ENCODE measurements at regions not wholly inside any gene's neighbourhood (a gene's known extent, or its start where the extent isn't known, plus 50 kb on each side); places are given as distances from the start of the nearest gene placed in this dataset.

DNA sequence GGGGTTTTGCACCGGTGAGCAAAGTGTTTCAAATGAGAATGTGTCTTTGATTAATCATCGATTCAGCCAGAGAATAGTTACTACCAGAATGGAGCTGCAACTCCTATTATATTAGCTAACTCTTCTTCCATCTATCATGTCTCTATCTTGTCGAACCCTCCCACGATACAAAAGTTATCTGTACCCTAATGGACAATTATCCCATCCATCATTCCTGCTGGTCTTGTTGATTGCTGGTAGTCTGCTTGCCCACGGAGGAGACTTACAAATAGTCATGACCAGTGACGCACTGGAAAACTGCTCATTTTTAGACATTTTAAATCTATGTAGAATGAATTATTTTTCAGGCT lies 67.5 kb downstream of the RTL9 start:
- TF ChIP-seq FOXA2 (IDR thresholded peaks at IDR 0.05) (no peak), YY1 (IDR thresholded peaks at IDR 0.05) (no peak), HNF4A (conservative IDR thresholded peaks at IDR 0.05) (no peak)

DNA sequence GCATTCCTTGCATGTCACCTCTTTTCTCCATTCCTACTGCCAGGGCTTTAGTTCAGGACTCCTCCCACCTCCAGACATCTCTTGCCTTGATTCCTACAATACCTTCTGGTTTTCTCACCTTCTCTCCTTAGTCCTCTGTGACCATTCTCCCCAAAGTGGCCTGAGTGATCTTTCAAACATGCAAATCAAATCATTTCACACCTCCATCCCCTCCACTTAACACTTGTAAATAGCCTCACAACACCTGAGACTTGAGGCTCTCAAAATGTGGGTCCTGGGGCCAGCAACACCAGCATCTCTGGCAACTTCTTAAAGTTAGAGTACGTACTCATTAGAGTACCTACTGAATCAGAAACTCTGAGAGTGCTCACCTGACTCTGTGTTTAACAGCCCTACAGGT lies 68.4 kb downstream of the RTL9 start:
- WGBS, result 97% methylated on average over 1 of the region's 1 CpG
- no peaks in the 10 kb centered on the region for H3K9me3 ChIP-seq (ENCODE audit: control insufficient read depth in 4 of 4, low read length in 3 of 4)
- no peak overlapping the region for H3K9ac ChIP-seq (ENCODE audit: low read depth in 1 of 2, low read length in 2 of 2)
- no peak overlapping the region for H3K4me3 ChIP-seq (ENCODE audit: low read depth in 1 of 3, low read length in 3 of 3)
- no peak for DNase-seq (ENCODE audit: low spot score)
- TF ChIP-seq, protein P1, sequence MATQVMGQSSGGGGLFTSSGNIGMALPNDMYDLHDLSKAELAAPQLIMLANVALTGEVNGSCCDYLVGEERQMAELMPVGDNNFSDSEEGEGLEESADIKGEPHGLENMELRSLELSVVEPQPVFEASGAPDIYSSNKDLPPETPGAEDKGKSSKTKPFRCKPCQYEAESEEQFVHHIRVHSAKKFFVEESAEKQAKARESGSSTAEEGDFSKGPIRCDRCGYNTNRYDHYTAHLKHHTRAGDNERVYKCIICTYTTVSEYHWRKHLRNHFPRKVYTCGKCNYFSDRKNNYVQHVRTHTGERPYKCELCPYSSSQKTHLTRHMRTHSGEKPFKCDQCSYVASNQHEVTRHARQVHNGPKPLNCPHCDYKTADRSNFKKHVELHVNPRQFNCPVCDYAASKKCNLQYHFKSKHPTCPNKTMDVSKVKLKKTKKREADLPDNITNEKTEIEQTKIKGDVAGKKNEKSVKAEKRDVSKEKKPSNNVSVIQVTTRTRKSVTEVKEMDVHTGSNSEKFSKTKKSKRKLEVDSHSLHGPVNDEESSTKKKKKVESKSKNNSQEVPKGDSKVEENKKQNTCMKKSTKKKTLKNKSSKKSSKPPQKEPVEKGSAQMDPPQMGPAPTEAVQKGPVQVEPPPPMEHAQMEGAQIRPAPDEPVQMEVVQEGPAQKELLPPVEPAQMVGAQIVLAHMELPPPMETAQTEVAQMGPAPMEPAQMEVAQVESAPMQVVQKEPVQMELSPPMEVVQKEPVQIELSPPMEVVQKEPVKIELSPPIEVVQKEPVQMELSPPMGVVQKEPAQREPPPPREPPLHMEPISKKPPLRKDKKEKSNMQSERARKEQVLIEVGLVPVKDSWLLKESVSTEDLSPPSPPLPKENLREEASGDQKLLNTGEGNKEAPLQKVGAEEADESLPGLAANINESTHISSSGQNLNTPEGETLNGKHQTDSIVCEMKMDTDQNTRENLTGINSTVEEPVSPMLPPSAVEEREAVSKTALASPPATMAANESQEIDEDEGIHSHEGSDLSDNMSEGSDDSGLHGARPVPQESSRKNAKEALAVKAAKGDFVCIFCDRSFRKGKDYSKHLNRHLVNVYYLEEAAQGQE (IDR thresholded peaks at IDR 0.05), result no peak
- TF ChIP-seq RAD21 (IDR thresholded peaks at IDR 0.05) (no peak), HNF4G (IDR thresholded peaks at IDR 0.05) (no peak), EGR1 (IDR thresholded peaks at IDR 0.05; ENCODE audit: low read depth in 2 of 2) (no peak), FOXA1 (IDR thresholded peaks at IDR 0.05) (no peak), NR2F2 (IDR thresholded peaks at IDR 0.05) (no peak), HNF4A (conservative IDR thresholded peaks at IDR 0.05) (no peak), YY1 (IDR thresholded peaks at IDR 0.05) (no peak), FOXA2 (IDR thresholded peaks at IDR 0.05) (no peak)
- TF ChIP-seq, protein P2, sequence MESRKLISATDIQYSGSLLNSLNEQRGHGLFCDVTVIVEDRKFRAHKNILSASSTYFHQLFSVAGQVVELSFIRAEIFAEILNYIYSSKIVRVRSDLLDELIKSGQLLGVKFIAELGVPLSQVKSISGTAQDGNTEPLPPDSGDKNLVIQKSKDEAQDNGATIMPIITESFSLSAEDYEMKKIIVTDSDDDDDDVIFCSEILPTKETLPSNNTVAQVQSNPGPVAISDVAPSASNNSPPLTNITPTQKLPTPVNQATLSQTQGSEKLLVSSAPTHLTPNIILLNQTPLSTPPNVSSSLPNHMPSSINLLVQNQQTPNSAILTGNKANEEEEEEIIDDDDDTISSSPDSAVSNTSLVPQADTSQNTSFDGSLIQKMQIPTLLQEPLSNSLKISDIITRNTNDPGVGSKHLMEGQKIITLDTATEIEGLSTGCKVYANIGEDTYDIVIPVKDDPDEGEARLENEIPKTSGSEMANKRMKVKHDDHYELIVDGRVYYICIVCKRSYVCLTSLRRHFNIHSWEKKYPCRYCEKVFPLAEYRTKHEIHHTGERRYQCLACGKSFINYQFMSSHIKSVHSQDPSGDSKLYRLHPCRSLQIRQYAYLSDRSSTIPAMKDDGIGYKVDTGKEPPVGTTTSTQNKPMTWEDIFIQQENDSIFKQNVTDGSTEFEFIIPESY (IDR thresholded peaks at IDR 0.05), result no peak
- TF ChIP-seq, protein P3, sequence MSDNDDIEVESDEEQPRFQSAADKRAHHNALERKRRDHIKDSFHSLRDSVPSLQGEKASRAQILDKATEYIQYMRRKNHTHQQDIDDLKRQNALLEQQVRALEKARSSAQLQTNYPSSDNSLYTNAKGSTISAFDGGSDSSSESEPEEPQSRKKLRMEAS (IDR thresholded peaks at IDR 0.05), result no peak
- H3K27me3 ChIP-seq (ENCODE audit: control insufficient read depth in 4 of 4, insufficient read depth in 4 of 4, low read length in 3 of 4), result no peaks in the 10 kb centered on the region
- H3K36me3 ChIP-seq (ENCODE audit: control insufficient read depth in 4 of 4, insufficient read depth in 3 of 4, low read depth in 1 of 4, low read length in 3 of 4), result no peaks in the 10 kb centered on the region
- H3K27ac ChIP-seq (ENCODE audit: low read depth in 1 of 2, low read length in 2 of 2), result no peak overlapping the region
- H3K4me1 ChIP-seq (ENCODE audit: control insufficient read depth in 4 of 4, insufficient read depth in 4 of 4, low read length in 3 of 4), result peaks cover 1 to 12% (median 7%) of the 10 kb centered on the region in 4 donors

More for the DNA sequence above, 67.5 kb downstream of the RTL9 start:
- H3K4me1 ChIP-seq (ENCODE audit: control insufficient read depth in 4 of 4, insufficient read depth in 4 of 4, low read length in 3 of 4), result peaks cover 1 to 22% (median 14%) of the 10 kb centered on the region in 4 donors
- no peak overlapping the region for H3K27ac ChIP-seq (ENCODE audit: low read depth in 1 of 2, low read length in 2 of 2)
- 94% methylated on average over 6 of the region's 6 CpGs for WGBS
- H3K9me3 ChIP-seq (ENCODE audit: control insufficient read depth in 4 of 4, low read length in 3 of 4), result no peaks in the 10 kb centered on the region
- H3K4me3 ChIP-seq (ENCODE audit: low read depth in 1 of 3, low read length in 3 of 3), result no peak overlapping the region
- H3K9ac ChIP-seq (ENCODE audit: low read depth in 1 of 2, low read length in 2 of 2), result no peak overlapping the region
- no peaks in the 10 kb centered on the region for H3K27me3 ChIP-seq (ENCODE audit: control insufficient read depth in 4 of 4, insufficient read depth in 4 of 4, low read length in 3 of 4)
- H3K36me3 ChIP-seq (ENCODE audit: control insufficient read depth in 4 of 4, insufficient read depth in 3 of 4, low read depth in 1 of 4, low read length in 3 of 4), result no peaks in the 10 kb centered on the region
- no peak for DNase-seq (ENCODE audit: low spot score)

DNA sequence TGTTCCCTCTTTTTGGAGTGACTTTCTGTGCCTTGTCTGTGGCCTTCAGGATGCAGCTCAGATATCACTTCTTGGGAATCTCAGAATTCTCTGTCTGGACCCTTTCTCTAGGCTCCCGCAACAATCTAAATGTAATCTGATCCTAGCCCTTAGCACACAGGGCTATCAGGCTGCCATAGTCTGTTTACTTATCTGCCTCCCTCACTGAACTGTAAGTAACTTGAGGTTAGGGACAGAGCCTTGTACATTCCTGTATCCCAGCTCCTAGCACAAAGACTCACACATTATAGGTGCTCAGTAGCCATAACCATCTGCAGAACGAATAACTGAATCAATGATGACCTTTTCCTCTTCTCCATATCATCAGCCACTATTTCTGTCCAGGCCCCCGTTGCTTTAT lies 69.5 kb downstream of the RTL9 start:
- Histone ChIP-seq H3K9me3 (ENCODE audit: control insufficient read depth in 4 of 4, low read length in 3 of 4) (no peaks in the 10 kb centered on the region), H3K4me1 (ENCODE audit: control insufficient read depth in 4 of 4, insufficient read depth in 4 of 4, low read length in 3 of 4) (peaks cover 0 to 3% (median under 1%) of the 10 kb centered on the region in 4 donors), H3K36me3 (ENCODE audit: control insufficient read depth in 4 of 4, insufficient read depth in 3 of 4, low read depth in 1 of 4, low read length in 3 of 4) (no peaks in the 10 kb centered on the region), H3K27me3 (ENCODE audit: control insufficient read depth in 4 of 4, insufficient read depth in 4 of 4, low read length in 3 of 4) (no peaks in the 10 kb centered on the region), H3K9ac (ENCODE audit: low read depth in 1 of 2, low read length in 2 of 2) (no peak overlapping the region), H3K27ac (ENCODE audit: low read depth in 1 of 2, low read length in 2 of 2) (no peak overlapping the region), H3K4me3 (ENCODE audit: low read depth in 1 of 3, low read length in 3 of 3) (no peak overlapping the region)
- 78% methylated on average over 3 of the region's 3 CpGs for WGBS
- TF ChIP-seq YY1 (IDR thresholded peaks at IDR 0.05) (no peak), HNF4G (IDR thresholded peaks at IDR 0.05) (no peak), RAD21 (IDR thresholded peaks at IDR 0.05) (no peak), RXRA (IDR thresholded peaks at IDR 0.05) (no peak), JUND (IDR thresholded peaks at IDR 0.05) (no peak), TAF1 (conservative IDR thresholded peaks at IDR 0.05) (no peak), FOXA1 (IDR thresholded peaks at IDR 0.05) (no peak), SP1 (IDR thresholded peaks at IDR 0.05) (no peak), HNF4A (conservative IDR thresholded peaks at IDR 0.05) (no peak)
- TF ChIP-seq, protein P3 (IDR thresholded peaks at IDR 0.05), result no peak
- TF ChIP-seq, protein P1 (IDR thresholded peaks at IDR 0.05), result no peak
- TF ChIP-seq, protein P2 (IDR thresholded peaks at IDR 0.05), result no peak
- TF ChIP-seq, protein P4, sequence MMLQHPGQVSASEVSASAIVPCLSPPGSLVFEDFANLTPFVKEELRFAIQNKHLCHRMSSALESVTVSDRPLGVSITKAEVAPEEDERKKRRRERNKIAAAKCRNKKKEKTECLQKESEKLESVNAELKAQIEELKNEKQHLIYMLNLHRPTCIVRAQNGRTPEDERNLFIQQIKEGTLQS (IDR thresholded peaks at IDR 0.05), result no peak
- no peak for DNase-seq (ENCODE audit: low spot score)
